Uterus (tissue), 3 donors: ENCODE measurements at regions not wholly inside any gene's neighbourhood (a gene's known extent, or its start where the extent isn't known, plus 50 kb on each side); places are given as distances from the start of the nearest gene placed in this dataset.

ENCODE experiments used
- DNase-seq, 2 donors: peaks; one replicate each; pipeline ENCODE4 v3.0.0-alpha.2; 2019 to 2020
- H3K27ac ChIP-seq, 2 donors: fragments of 200-600 bp; sonication (generic); 1 replicate in 1 of 2; 2 replicates in 1 of 2; pipeline ENCODE4 v1.5.1; 2016 to 2018
- H3K27me3 ChIP-seq, 2 donors: fragments of 200-600 bp; sonication (generic); one replicate each; pipeline ENCODE4 v1.5.1; 2018 to 2019; ENCODE audit warnings: control low read depth in 1 of 2
- H3K36me3 ChIP-seq, 2 donors: fragments of 200-600 bp; sonication (generic); one replicate each; pipeline ENCODE4 v1.5.1; 2019; ENCODE audit warnings: control low read depth in 1 of 2
- H3K4me1 ChIP-seq, 2 donors: fragments of 200-600 bp; sonication (generic); one replicate each; pipeline ENCODE4 v1.5.1; 2018 to 2019; ENCODE audit warnings: control low read depth in 1 of 2
- H3K4me3 ChIP-seq, 2 donors: fragments of 200-600 bp; sonication (generic); 1 replicate in 1 of 2; 2 replicates in 1 of 2; pipeline ENCODE4 v1.5.1; 2018 to 2019; ENCODE audit warnings: mild to moderate bottlenecking in 1 of 2
- H3K9me3 ChIP-seq, 2 donors: fragments of 200-600 bp; sonication (generic); one replicate each; pipeline ENCODE4 v1.5.1; 2019; ENCODE audit warnings: control low read depth in 1 of 2
- CTCF ChIP-seq, 4 experiments: fragments of 200-600 bp in 2 of 4; fragments of 450-650 bp in 2 of 4; sonication (generic) in 2 of 4; IDR thresholded peaks; one replicate each; pipeline ENCODE4 v1.5.1; 2016 to 2019; ENCODE audit warnings: antibody characterized with exemption in 4 of 4, mild to moderate bottlenecking in 2 of 4, moderate library complexity in 1 of 4
- POLR2A ChIP-seq, 2 donors: fragments of 450-650 bp; IDR thresholded peaks; one replicate each; pipeline ENCODE4 v1.6.1; 2016; ENCODE audit warnings: antibody characterized with exemption in 2 of 2, mild to moderate bottlenecking in 1 of 2, moderate library complexity in 1 of 2
- intact Hi-C: fragments of 100-400 bp; cut with DNase I; formaldehyde crosslinking; loops from one replicate; pipeline ENCODE4 v1.15.1; 2023; ENCODE audit warnings: low total_unique reads
- donor health status: DM: yes; HTN: yes; CAD: no.

- H3K9me3 ChIP-seq, result no peaks in the 10 kb centered on the region
- TF ChIP-seq CTCF (IDR thresholded peaks at IDR 0.05) (no peak), POLR2A (IDR thresholded peaks at IDR 0.05) (no peak)
- H3K27me3 ChIP-seq, result no peaks in the 10 kb centered on the region
- no peak overlapping the region for H3K4me3 ChIP-seq
- intact Hi-C loops, result no loop called here
- H3K36me3 ChIP-seq, result no peaks in the 10 kb centered on the region
- no peak overlapping the region for H3K27ac ChIP-seq
- DNase-seq, result no peak
- H3K4me1 ChIP-seq, result no peaks in the 10 kb centered on the region
Observed at GRCh38 chr14:54306806-54307205, 90.0 kb upstream of the CDKN3 start.

- TF ChIP-seq CTCF (IDR thresholded peaks at IDR 0.05) (no peak), POLR2A (IDR thresholded peaks at IDR 0.05) (no peak)
- H3K27ac ChIP-seq, result no peak overlapping the region
- no peaks in the 10 kb centered on the region for H3K36me3 ChIP-seq
- intact Hi-C loops, result no loop called here
- H3K4me1 ChIP-seq, result no peaks in the 10 kb centered on the region
- no peaks in the 10 kb centered on the region for H3K27me3 ChIP-seq
- no peak overlapping the region for H3K4me3 ChIP-seq
- H3K9me3 ChIP-seq, result no peaks in the 10 kb centered on the region
- no peak for DNase-seq
Observed at GRCh38 chr14:54309615-54310014, 87.2 kb upstream of the CDKN3 start.

- no peaks in the 10 kb centered on the region for H3K36me3 ChIP-seq
- no peaks in the 10 kb centered on the region for H3K27me3 ChIP-seq
- H3K9me3 ChIP-seq, result no peaks in the 10 kb centered on the region
- no peak overlapping the region for H3K4me3 ChIP-seq
- DNase-seq, result no peak
- intact Hi-C loops, result no loop called here
- TF ChIP-seq POLR2A (IDR thresholded peaks at IDR 0.05) (no peak), CTCF (IDR thresholded peaks at IDR 0.05) (no peak)
- H3K4me1 ChIP-seq, result no peaks in the 10 kb centered on the region
- no peak overlapping the region for H3K27ac ChIP-seq
Observed at GRCh38 chr14:54310151-54310850, 86.5 kb upstream of the CDKN3 start.

- H3K27ac ChIP-seq, result no peak overlapping the region
- H3K36me3 ChIP-seq, result no peaks in the 10 kb centered on the region
- intact Hi-C loops, result no loop called here
- no peak overlapping the region for H3K4me3 ChIP-seq
- no peak for DNase-seq
- TF ChIP-seq CTCF (IDR thresholded peaks at IDR 0.05) (no peak), POLR2A (IDR thresholded peaks at IDR 0.05) (no peak)
- no peaks in the 10 kb centered on the region for H3K27me3 ChIP-seq
- no peaks in the 10 kb centered on the region for H3K9me3 ChIP-seq
- no peaks in the 10 kb centered on the region for H3K4me1 ChIP-seq
Observed at GRCh38 chr14:54310851-54311228, 86.0 kb upstream of the CDKN3 start.

GRCh38 chr14:54312166-54312801, 84.5 kb upstream of the CDKN3 start:
- Histone ChIP-seq H3K4me1 (no peaks in the 10 kb centered on the region), H3K4me3 (no peak overlapping the region), H3K27me3 (no peaks in the 10 kb centered on the region), H3K9me3 (no peaks in the 10 kb centered on the region), H3K36me3 (no peaks in the 10 kb centered on the region), H3K27ac (no peak overlapping the region)
- TF ChIP-seq POLR2A (IDR thresholded peaks at IDR 0.05) (no peak), CTCF (IDR thresholded peaks at IDR 0.05) (no peak)
- DNase-seq, result no peak
- intact Hi-C loops, result no loop called here
